ENCODE measurements at regions not wholly inside any gene's neighbourhood (a gene's known extent, or its start where the extent isn't known, plus 50 kb on each side); places are given as distances from the start of the nearest gene placed in this dataset.

GRCh38 chr9:97747201-97747965 lies 50.2 kb upstream of the XPA start:
- DNase-seq (ENCODE audit: low read depth in 2 of 2) = no peak

GRCh38 chr9:97748525-97748924 lies 51.4 kb upstream of the XPA start:
- DNase-seq (ENCODE audit: low read depth in 2 of 2) = no peak

GRCh38 chr9:97749928-97750327 lies 52.8 kb upstream of the XPA start:
- no peak for DNase-seq (ENCODE audit: low read depth in 2 of 2)

GRCh38 chr9:97751531-97751930 lies 54.4 kb upstream of the XPA start:
- no peak for DNase-seq (ENCODE audit: low read depth in 2 of 2)

- DNase-seq (ENCODE audit: low read depth in 2 of 2) = no peak
Measured at GRCh38 chr9:97752274-97752673, 55.1 kb upstream of the XPA start.

- DNase-seq (ENCODE audit: low read depth in 2 of 2) = no peak
Measured at GRCh38 chr9:97753364-97753763, 56.2 kb upstream of the XPA start.

GRCh38 chr9:97753975-97754374 lies 56.8 kb upstream of the XPA start:
- DNase-seq (ENCODE audit: low read depth in 2 of 2) = no peak

- no peak for DNase-seq (ENCODE audit: low read depth in 2 of 2)
Measured at GRCh38 chr9:97755618-97756267, 58.6 kb upstream of the XPA start.

GRCh38 chr9:97756991-97757390 lies 59.9 kb upstream of the XPA start:
- no peak for DNase-seq (ENCODE audit: low read depth in 2 of 2)

- DNase-seq (ENCODE audit: low read depth in 2 of 2) = no peak
Measured at GRCh38 chr9:97758334-97758916, 61.3 kb upstream of the XPA start.

- no peak for DNase-seq (ENCODE audit: low read depth in 2 of 2)
Measured at GRCh38 chr9:97759581-97760288, 62.6 kb upstream of the XPA start.

GRCh38 chr9:97761056-97761598 lies 64.0 kb upstream of the XPA start:
- DNase-seq (ENCODE audit: low read depth in 2 of 2) = no peak

GRCh38 chr9:97761879-97762278 lies 64.7 kb upstream of the XPA start:
- DNase-seq (ENCODE audit: low read depth in 2 of 2) = no peak

- no peak for DNase-seq (ENCODE audit: low read depth in 2 of 2)
Measured at GRCh38 chr9:97763874-97764273, 66.7 kb upstream of the XPA start.

- DNase-seq (ENCODE audit: low read depth in 2 of 2) = no peak
Measured at GRCh38 chr9:97766092-97766491, 69.0 kb upstream of the XPA start.

- DNase-seq (ENCODE audit: low read depth in 2 of 2) = no peak
Measured at GRCh38 chr9:97766610-97767009, 69.5 kb upstream of the XPA start.

- DNase-seq (ENCODE audit: low read depth in 2 of 2) = no peak
Measured at GRCh38 chr9:97767891-97768290, 70.8 kb upstream of the XPA start.

GRCh38 chr9:97768746-97769145 lies 71.6 kb upstream of the XPA start:
- no peak for DNase-seq (ENCODE audit: low read depth in 2 of 2)

- DNase-seq (ENCODE audit: low read depth in 2 of 2) = no peak
Measured at GRCh38 chr9:97769208-97769607, 72.1 kb upstream of the XPA start.

- DNase-seq (ENCODE audit: low read depth in 2 of 2) = no peak
Measured at GRCh38 chr9:97770808-97771372, 73.8 kb upstream of the XPA start.

- DNase-seq (ENCODE audit: low read depth in 2 of 2) = no peak
Measured at GRCh38 chr9:97771641-97772040, 74.5 kb upstream of the XPA start.

GRCh38 chr9:97772145-97772544 lies 75.0 kb upstream of the XPA start:
- no peak for DNase-seq (ENCODE audit: low read depth in 2 of 2)
